HG02759 (cell line): ENCODE measurements at regions not wholly inside any gene's neighbourhood (a gene's known extent, or its start where the extent isn't known, plus 50 kb on each side); places are given as distances from the start of the nearest gene placed in this dataset.
"Not testable (repeated sequence)": the region's sequence is repeated elsewhere in the genome, so short reads cannot be mapped to it uniquely, and the experiment has no call there.

Experiments
- ATAC-seq: cut with Tn5 transposase; IDR thresholded peaks from one replicate; pipeline ENCODE4 v1.9.1; 2021; ENCODE audit warnings: mild to moderate bottlenecking, moderate library complexity; ENCODE audit not compliant: unreplicated experiment

GRCh38 chr4:189215574-189215973 lies 725.1 kb upstream of the FRG1 start:
- ATAC-seq: no peak

DNA sequence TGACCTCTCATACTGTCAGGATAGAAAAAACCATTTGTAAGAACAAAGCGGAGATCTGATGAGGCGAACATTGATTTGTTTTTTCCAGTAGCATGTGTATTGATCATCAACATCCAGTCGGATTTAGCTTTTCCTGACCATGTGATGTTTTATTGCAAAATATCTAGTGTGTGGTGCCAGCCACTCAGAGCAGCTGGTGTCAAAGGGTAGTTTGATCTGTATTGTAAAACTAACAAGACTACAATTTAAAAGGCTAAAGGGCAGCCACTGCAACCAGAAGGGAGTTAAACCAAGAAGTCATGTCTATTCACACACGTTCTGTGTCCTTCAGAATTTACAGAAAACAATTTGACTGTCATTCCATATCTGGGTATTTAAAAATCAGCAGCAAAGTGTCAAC lies 719.0 kb upstream of the FRG1 start:
- ATAC-seq: no peak

GRCh38 chr4:189228726-189229125 lies 711.9 kb upstream of the FRG1 start:
- no peak for ATAC-seq

GRCh38 chr4:189232274-189232673 lies 708.4 kb upstream of the FRG1 start:
- ATAC-seq: no peak

DNA sequence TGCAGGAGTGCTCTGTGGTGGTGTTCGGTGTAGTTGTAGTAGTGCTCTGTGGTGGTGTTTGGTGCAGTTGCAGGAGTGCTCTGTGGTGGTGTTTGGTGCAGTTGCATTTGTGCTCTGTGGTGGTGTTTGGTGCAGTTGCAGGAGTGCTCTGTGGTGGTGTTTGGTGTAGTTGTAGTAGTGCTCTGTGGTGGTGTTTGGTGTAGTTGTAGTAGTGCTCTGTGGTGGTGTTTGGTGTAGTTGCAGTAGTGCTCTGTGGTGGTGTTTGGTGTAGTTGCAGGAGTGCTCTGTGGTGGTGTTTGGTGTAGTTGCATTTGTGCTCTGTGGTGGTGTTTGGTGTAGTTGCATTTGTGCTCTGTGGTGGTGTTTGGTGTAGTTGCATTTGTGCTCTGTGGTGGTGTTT lies 706.9 kb upstream of the FRG1 start:
- not testable (repeated sequence) for ATAC-seq

DNA sequence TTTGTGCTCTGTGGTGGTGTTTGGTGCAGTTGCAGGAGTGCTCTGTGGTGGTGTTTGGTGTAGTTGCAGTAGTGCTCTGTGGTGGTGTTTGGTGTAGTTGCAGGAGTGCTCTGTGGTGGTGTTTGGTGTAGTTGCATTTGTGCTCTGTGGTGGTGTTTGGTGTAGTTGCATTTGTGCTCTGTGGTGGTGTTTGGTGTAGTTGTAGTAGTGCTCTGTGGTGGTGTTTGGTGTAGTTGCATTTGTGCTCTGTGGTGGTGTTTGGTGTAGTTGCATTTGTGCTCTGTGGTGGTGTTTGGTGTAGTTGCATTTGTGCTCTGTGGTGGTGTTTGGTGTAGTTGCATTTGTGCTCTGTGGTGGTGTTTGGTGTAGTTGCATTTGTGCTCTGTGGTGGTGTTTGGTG lies 705.7 kb upstream of the FRG1 start:
- ATAC-seq: not testable (repeated sequence)

GRCh38 chr4:189235599-189235998 lies 705.1 kb upstream of the FRG1 start:
- no peak for ATAC-seq

DNA sequence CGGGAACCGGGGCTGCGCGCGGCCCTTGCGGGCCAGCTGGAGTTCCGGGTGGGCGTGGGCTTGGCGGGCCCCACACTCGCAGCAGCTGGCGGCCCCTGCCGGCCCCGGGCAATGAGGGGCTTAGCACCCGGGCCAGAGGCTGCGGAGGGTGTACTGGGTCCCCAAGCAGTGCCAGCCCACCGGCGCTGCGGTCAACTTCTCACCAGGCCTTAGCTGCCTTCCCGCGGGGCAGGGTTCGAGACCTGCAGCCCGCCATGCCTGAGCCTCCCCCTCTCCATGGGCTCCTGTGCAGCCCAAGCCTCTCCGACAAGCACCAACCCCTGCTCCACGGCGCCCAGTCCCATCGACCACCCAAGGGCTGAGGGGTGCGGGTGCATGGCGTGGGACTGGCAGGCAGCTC lies 704.4 kb upstream of the FRG1 start:
- ATAC-seq: not testable (repeated sequence)

DNA sequence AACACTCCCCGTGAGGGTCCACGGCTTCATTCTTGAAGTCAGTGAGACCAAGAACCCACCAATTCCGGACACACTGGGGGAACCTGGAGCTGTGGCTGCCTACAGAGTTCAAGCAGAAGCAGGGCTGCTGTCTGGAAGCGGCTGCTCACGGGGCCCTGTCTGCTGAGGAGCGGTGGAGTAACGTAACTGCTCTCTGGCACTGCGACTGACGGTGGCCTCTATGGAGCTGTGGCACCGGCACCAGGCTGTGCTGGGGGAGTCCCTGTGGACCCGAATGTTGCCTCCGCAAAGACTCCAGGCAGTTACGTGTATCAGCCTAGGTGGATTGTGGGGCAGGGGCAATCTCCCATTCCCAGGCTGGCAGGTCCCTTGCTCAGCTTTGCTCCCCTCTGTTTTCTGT lies 703.3 kb upstream of the FRG1 start:
- ATAC-seq: no peak

DNA sequence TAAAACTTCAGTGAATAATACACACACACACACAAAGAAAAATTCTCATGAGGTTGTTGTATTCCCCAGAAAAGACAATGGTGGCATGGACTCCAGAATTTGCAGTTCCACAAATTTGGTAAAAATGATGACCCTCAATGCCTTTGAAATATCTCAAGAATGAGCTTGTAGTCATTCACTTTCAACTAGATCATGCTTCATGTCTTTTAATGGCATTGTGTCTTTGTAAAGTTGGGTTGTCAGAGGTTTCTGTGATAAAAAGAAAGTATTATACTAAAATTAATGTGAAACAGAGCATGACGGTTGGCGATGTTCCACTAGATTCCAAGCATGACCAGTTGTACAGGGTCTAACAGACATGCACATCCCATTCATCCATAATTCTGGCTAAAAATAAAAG lies 685.0 kb upstream of the FRG1 start:
- ATAC-seq: no peak

GRCh38 chr4:189261475-189261874 lies 679.2 kb upstream of the FRG1 start:
- no peak for ATAC-seq

DNA sequence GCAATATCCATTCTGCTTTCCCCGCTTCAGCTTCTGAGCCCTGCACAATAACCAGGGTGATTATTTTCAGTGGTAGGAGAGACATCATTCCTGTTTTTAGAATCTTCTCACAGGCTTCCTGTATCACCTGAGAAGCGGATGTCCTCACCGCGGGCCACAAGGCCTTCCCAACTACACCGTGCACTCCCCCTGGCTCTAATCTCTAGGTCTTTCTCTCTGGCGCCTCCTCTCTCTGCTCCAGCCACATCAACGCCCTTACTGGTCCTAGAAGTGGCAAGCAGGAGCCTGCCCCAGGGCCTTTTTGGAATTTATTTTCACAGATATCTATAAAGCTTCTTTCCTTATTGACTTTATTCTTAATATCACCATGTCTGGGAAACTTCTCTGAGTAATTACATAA lies 675.2 kb upstream of the FRG1 start:
- ATAC-seq: no peak

GRCh38 chr4:189267312-189267965 lies 673.2 kb upstream of the FRG1 start:
- ATAC-seq: no peak

DNA sequence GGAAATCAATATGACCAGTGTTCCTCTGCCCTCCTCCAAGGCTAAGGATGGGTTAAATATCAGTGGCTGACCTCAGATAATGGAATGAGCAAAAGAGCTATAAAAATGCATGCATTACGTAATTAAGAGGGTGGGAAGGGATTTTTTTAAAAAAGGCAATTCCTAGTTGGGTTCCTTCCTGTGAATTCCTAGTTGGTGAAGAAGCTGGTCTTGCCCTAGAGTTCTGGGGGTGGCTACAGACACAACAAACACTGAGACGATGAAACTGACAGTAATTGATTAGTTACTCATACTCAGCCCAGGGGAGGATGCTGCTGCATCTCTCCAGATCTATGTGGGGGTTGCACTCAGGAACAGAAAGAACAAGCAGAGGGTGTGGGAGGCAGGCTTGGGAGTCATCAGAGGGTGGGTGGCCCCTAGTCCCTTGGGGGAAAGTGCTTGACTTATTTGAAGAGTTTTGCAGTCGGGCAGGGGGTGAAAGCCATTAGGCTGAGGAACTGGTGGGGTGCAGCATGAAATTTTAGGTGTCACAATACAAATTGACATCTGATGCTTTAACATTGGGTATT lies 662.0 kb upstream of the FRG1 start:
- no peak for ATAC-seq

GRCh38 chr4:189279188-189279587 lies 661.5 kb upstream of the FRG1 start:
- no peak for ATAC-seq

GRCh38 chr4:189285377-189285776 lies 655.3 kb upstream of the FRG1 start:
- no peak for ATAC-seq

GRCh38 chr4:189291939-189292338 lies 648.7 kb upstream of the FRG1 start:
- no peak for ATAC-seq

- no peak for ATAC-seq
Observed at GRCh38 chr4:189293459-189293858, 647.2 kb upstream of the FRG1 start.

DNA sequence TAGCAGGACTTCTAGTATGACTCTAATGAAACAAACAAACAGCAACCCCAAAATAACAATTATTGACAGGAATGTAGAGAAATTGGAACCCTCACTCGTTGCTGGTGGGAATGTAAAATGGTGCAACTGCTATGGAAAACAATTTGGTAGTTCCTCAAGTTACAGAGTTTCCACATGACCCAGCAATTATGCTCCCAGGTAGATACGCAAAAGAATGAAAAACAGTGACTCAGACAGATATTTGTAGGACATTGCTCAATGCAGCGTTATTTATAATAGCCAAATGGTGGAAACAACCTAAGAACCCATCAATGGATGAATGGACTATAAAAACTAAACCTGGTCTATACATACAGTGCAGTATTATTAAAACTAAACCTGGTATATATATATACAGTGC lies 646.1 kb upstream of the FRG1 start:
- ATAC-seq: no peak

DNA sequence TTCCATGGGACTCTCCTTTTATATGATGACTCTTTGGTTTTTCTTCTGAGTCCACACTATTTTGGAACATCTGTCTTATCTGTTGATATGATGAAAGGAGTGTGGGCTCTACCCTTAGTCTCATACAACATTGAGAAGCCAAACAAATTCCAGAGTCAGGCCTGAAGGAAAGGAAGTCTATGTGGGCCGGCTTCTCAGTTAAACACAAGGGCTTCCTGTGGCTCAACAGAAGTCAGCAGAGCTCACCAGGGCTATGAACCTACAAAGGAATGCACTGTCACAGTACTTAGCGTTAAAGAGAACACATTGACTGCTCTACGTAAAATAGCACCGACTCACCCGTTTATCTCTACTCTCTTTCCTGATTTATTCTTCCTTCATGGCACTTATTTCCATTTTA lies 641.0 kb upstream of the FRG1 start:
- ATAC-seq: no peak

DNA sequence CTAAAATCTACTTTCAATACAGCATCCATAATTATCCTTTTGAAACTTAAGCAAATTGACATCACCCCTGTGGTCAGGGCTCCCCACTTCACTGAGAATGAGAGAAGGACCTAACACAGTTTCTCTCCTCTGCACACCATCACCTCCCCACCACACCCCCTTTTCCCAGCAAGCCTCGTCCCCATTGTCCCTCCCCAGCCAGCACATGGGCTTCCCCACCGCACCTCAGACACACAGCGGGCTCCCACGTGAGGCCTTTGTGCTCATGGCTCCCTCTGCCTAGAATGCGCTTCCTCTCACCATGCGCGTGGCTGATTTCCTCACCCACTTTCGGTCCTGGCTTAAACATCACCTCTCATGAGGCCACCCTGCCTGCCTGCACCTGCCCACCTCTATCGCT lies 639.0 kb upstream of the FRG1 start:
- no peak for ATAC-seq

DNA sequence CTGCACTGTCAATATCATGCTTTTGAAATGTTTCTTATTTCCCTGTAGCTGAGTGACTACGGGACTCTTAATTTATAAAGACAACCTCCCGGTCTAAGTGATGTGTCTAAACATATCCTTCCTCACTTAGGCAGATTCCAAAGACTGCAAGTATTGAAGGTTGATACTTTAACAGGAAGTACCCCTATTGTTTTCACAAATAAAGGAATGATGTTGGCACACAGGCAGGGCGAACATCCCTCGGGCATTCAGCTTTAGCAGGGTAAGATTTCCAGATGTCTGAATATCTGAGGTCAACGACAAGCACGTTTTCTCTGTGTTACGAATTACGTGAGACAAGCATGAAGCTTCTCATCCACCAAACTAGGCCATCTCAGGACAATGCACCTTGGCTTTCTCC lies 638.0 kb upstream of the FRG1 start:
- ATAC-seq: no peak

DNA sequence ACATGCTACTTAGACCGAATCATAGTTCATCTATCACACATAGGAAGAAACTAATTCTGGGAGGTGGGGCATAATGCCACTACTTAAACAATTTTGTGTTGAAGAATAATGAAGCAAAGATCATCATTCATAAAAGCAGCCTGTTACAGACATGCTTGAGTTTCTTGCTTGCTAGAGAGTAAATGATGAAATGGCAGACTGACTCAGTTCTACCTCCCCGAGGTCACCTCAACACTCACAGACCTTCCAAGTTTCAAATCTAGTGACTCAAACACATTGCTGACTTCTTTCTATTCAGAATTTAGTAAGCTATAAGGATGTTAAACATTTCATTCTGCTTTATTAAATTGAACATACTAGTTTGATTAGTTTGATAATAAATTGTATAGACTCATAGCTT lies 636.5 kb upstream of the FRG1 start:
- ATAC-seq: no peak
